SK-N-SH (cell line): ENCODE measurements at regions not wholly inside any gene's neighbourhood (a gene's known extent, or its start where the extent isn't known, plus 50 kb on each side); places are given as distances from the start of the nearest gene placed in this dataset.

Experiments
- CTCF ChIA-PET: fragments of 300-600, 350-600 bp; formaldehyde crosslinking; extraction: SDS; loops from one replicate; lab custom pipeline; 2021; lab: Yijun Ruan, JAX
- POLR2A ChIA-PET: fragments of 350-600 bp; sonication (Branson Sonifier 250); formaldehyde crosslinking; extraction: SDS; loops from one replicate; lab custom pipeline; 2020; ENCODE audit warnings: antibody characterized with exemption, inconsistent platforms; lab: Yijun Ruan, JAX
- DNase-seq: peaks from one replicate; pipeline ENCODE4 v3.0.0; 2012
- H2AFZ ChIP-seq: fragments of 200-600 bp; sonication (generic); 2 replicates; pipeline ENCODE4 v1.8.1; 2016; ENCODE audit warnings: antibody characterized with exemption, mild to moderate bottlenecking, low read depth
- H3F3A ChIP-seq: fragments of 200-600 bp; sonication (generic); replicated peaks from 2 replicates; pipeline ENCODE3; 2016; ENCODE audit warnings: antibody characterized with exemption, mild to moderate bottlenecking; ENCODE audit not compliant: insufficient read depth
- H3K27ac ChIP-seq, 2 experiments: fragments of 200-500 bp in 1 of 2; fragments of 200-600 bp in 1 of 2; sonication (Bioruptor generic) in 1 of 2; sonication (generic), shearing (Covaris generic) in 1 of 2; 2 replicates each; pipeline versions ENCODE4 v1.5.1 to v1.6.1; 2014 to 2016; ENCODE audit warnings: low read depth in 2 of 2, inconsistent platforms in 1 of 2, low read length in 1 of 2, mild to moderate bottlenecking in 1 of 2, mixed read lengths in 1 of 2
- H3K27me3 ChIP-seq: fragments of 200-600 bp; sonication (generic), shearing (Covaris generic); 2 replicates; pipeline ENCODE4 v1.6.1; 2016; ENCODE audit warnings: mixed run types; ENCODE audit not compliant: insufficient read depth
- H3K36me3 ChIP-seq, 2 experiments: fragments of 200-500 bp in 1 of 2; fragments of 200-600 bp in 1 of 2; sonication (Bioruptor generic) in 1 of 2; sonication (generic) in 1 of 2; replicated peaks in 1 of 2; 2 replicates each; pipeline versions ENCODE3 to v1.5.1; 2014 to 2016; ENCODE audit warnings: low read length in 1 of 2, mild to moderate bottlenecking in 1 of 2; ENCODE audit not compliant: insufficient read depth in 2 of 2, control insufficient read depth in 1 of 2
- H3K4me1 ChIP-seq, 2 experiments: fragments of 200-500 bp in 1 of 2; fragments of 200-600 bp in 1 of 2; sonication (Bioruptor generic) in 1 of 2; sonication (generic), shearing (Covaris generic) in 1 of 2; 2 replicates each; pipeline versions ENCODE4 v1.5.1 to v1.6.1; 2014 to 2016; ENCODE audit warnings: low read depth in 1 of 2, low read length in 1 of 2, mixed run types in 1 of 2; ENCODE audit not compliant: insufficient read depth in 2 of 2, control insufficient read depth in 1 of 2
- H3K4me2 ChIP-seq: fragments of 200-600 bp; sonication (generic), shearing (Covaris generic); 2 replicates; pipeline ENCODE4 v1.6.1; 2017; ENCODE audit warnings: mixed run types
- H3K4me3 ChIP-seq, 2 experiments: fragments of 200-500 bp in 1 of 2; fragments of 200-600 bp in 1 of 2; sonication (Bioruptor generic) in 1 of 2; sonication (generic), shearing (Covaris generic) in 1 of 2; 2 replicates each; pipeline versions ENCODE4 v1.5.1 to v1.8.1; 2014 to 2016; ENCODE audit warnings: low read depth in 2 of 2, inconsistent platforms in 1 of 2, low read length in 1 of 2, mild to moderate bottlenecking in 1 of 2, mixed read lengths in 1 of 2, moderate library complexity in 1 of 2
- H3K79me2 ChIP-seq: fragments of 200-600 bp; sonication (generic); 2 replicates; pipeline ENCODE4 v1.8.1; 2017; ENCODE audit warnings: mild to moderate bottlenecking; ENCODE audit not compliant: insufficient read depth
- H3K9ac ChIP-seq: fragments of 200-600 bp; sonication (generic); 2 replicates; pipeline ENCODE4 v1.6.1; 2017; ENCODE audit warnings: mixed run types
- H3K9me2 ChIP-seq: fragments of 200-600 bp; sonication (generic); 2 replicates; pipeline ENCODE4 v1.6.1; 2017; ENCODE audit warnings: mixed run types
- H3K9me3 ChIP-seq: fragments of 200-600 bp; sonication (generic); 2 replicates; pipeline ENCODE4 v1.6.1; 2017; ENCODE audit warnings: mixed run types, mild to moderate bottlenecking, moderate library complexity
- H4K20me1 ChIP-seq: fragments of 200-600 bp; sonication (generic); 2 replicates; pipeline ENCODE4 v1.6.1; 2017; ENCODE audit warnings: mild to moderate bottlenecking, mixed run types; ENCODE audit not compliant: insufficient read depth
- FOXJ3 ChIP-seq: sonication (generic); formaldehyde crosslinking; IDR thresholded peaks from 2 replicates; pipeline ENCODE4 v1.5.1; 2020; ENCODE audit warnings: mild to moderate bottlenecking, missing genetic modification reagents
- GABPA ChIP-seq: IDR thresholded peaks from 2 replicates; pipeline ENCODE4 v1.4.0; 2012; ENCODE audit warnings: low read depth, mild to moderate bottlenecking
- GATA2 ChIP-seq: sonication (generic); formaldehyde crosslinking; IDR thresholded peaks from 2 replicates; pipeline ENCODE4 v1.5.0; 2020; ENCODE audit warnings: mild to moderate bottlenecking, missing genetic modification reagents
- NRF1 ChIP-seq: IDR thresholded peaks from 2 replicates; pipeline ENCODE4 v1.6.1; 2012; ENCODE audit warnings: low read depth, mild to moderate bottlenecking, low read length
- YY1 ChIP-seq: IDR thresholded peaks from 2 replicates; pipeline ENCODE4 v1.4.0; 2012; ENCODE audit warnings: low read depth, mild to moderate bottlenecking
- WGBS: methylation state at CpG from one replicate; pipeline ENCODE4 v1.1.6; 2017; ENCODE audit warnings: low lambda C conversion rate; 5-methylcytosine and 5-hydroxymethylcytosine counted together
- TF ChIP-seq, protein P1 (sequence below): IDR thresholded peaks from 2 replicates; pipeline ENCODE4 v1.6.1; 2012; ENCODE audit warnings: mild to moderate bottlenecking, low read depth, low read length, moderate library complexity
- TF ChIP-seq, protein P2 (sequence below): IDR thresholded peaks from 2 replicates; pipeline ENCODE4 v1.4.0; 2012; ENCODE audit warnings: low read depth, borderline replicate concordance
- TF ChIP-seq, protein P3 (sequence below): IDR thresholded peaks from 2 replicates; pipeline ENCODE4; 2012
- TF ChIP-seq, protein P4 (sequence below): fragments of 150-350 bp; IDR thresholded peaks from 2 replicates; pipeline ENCODE4 v1.6.1; 2017; ENCODE audit warnings: antibody characterized with exemption, low read length, low read depth, borderline replicate concordance
- TF ChIP-seq, protein P5 (sequence below): fragments of 200-600 bp; sonication (generic); IDR thresholded peaks from 2 replicates; pipeline ENCODE4 v1.6.1; 2017; ENCODE audit warnings: antibody characterized with exemption, mild to moderate bottlenecking, moderate library complexity
- TF ChIP-seq, protein P6 (sequence below): IDR thresholded peaks from 2 replicates; pipeline ENCODE4 v1.4.0; 2012; ENCODE audit warnings: low read depth, borderline replicate concordance

DNA sequence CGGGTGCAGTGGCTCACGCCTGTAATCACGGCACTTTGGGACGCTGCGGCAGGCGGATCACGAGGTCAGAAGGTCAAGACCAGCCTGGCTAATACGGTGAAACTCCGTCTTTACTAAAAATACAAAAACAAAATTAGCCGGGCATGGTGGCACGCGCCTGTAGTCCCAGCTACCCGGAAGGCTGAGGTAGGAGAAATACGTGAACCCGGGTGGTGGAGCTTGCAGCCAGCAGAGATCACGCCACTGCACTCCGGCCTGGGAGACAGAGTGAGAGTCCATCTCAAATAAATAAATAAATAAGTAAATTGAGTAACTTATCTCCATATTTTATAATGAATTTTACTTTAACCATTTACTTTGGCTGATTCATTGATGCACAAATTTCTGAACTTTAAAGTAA lies 1913.3 kb downstream of the PCDH7 start (continued):
- TF ChIP-seq, protein P1, sequence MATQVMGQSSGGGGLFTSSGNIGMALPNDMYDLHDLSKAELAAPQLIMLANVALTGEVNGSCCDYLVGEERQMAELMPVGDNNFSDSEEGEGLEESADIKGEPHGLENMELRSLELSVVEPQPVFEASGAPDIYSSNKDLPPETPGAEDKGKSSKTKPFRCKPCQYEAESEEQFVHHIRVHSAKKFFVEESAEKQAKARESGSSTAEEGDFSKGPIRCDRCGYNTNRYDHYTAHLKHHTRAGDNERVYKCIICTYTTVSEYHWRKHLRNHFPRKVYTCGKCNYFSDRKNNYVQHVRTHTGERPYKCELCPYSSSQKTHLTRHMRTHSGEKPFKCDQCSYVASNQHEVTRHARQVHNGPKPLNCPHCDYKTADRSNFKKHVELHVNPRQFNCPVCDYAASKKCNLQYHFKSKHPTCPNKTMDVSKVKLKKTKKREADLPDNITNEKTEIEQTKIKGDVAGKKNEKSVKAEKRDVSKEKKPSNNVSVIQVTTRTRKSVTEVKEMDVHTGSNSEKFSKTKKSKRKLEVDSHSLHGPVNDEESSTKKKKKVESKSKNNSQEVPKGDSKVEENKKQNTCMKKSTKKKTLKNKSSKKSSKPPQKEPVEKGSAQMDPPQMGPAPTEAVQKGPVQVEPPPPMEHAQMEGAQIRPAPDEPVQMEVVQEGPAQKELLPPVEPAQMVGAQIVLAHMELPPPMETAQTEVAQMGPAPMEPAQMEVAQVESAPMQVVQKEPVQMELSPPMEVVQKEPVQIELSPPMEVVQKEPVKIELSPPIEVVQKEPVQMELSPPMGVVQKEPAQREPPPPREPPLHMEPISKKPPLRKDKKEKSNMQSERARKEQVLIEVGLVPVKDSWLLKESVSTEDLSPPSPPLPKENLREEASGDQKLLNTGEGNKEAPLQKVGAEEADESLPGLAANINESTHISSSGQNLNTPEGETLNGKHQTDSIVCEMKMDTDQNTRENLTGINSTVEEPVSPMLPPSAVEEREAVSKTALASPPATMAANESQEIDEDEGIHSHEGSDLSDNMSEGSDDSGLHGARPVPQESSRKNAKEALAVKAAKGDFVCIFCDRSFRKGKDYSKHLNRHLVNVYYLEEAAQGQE, result no peak
- TF ChIP-seq FOXJ3 (CRISPR knock-in tag), result no peak
- TF ChIP-seq, protein P2, sequence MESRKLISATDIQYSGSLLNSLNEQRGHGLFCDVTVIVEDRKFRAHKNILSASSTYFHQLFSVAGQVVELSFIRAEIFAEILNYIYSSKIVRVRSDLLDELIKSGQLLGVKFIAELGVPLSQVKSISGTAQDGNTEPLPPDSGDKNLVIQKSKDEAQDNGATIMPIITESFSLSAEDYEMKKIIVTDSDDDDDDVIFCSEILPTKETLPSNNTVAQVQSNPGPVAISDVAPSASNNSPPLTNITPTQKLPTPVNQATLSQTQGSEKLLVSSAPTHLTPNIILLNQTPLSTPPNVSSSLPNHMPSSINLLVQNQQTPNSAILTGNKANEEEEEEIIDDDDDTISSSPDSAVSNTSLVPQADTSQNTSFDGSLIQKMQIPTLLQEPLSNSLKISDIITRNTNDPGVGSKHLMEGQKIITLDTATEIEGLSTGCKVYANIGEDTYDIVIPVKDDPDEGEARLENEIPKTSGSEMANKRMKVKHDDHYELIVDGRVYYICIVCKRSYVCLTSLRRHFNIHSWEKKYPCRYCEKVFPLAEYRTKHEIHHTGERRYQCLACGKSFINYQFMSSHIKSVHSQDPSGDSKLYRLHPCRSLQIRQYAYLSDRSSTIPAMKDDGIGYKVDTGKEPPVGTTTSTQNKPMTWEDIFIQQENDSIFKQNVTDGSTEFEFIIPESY, result no peak
- TF ChIP-seq, all 33 proteins: peak for 0

DNA sequence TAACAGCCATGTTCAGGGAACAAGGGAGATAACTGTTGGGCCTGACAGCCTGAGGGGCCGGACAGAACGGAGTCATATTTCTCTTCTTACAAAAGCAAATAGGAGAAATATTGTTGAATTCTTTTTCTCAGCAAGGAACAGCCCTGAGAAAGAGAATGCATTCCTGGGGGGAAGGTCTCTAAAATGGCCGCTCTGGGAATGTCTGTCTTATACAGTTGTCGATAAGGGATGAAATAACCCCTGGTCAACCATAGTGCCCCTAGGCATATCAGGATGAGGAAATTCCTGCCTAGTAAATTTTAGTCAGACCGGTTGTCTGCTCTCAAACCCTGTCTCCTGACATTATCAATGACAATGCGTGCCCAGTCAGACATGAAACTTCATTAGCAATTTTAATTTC lies 1925.5 kb downstream of the PCDH7 start:
- H3K4me3 ChIP-seq, result no peak overlapping the region
- H3K36me3 ChIP-seq, result no peaks in the 10 kb centered on the region
- CTCF ChIA-PET, result no interaction called here
- 26% methylated on average over 6 of the region's 6 CpGs for WGBS
- POLR2A ChIA-PET, result no interaction called here
- H3K4me1 ChIP-seq, result no peaks in the 10 kb centered on the region
- no peaks in the 10 kb centered on the region for H3F3A ChIP-seq
- H2AFZ ChIP-seq, result no peak overlapping the region
- H3K27me3 ChIP-seq, result no peaks in the 10 kb centered on the region
- no peak overlapping the region for H3K27ac ChIP-seq
- no peak overlapping the region for H3K9ac ChIP-seq
- no peaks in the 10 kb centered on the region for H4K20me1 ChIP-seq
- no peak for TF ChIP-seq FOXJ3 (CRISPR knock-in tag)
- 0 out of 2 replicates have a peak, but pooled peaks cover 4% of the 10 kb centered on the region for H3K9me3 ChIP-seq
- DNase-seq, result no peak
- H3K9me2 ChIP-seq, result no peaks in the 10 kb centered on the region
- no peaks in the 10 kb centered on the region for H3K79me2 ChIP-seq
- H3K4me2 ChIP-seq, result no peak overlapping the region

DNA sequence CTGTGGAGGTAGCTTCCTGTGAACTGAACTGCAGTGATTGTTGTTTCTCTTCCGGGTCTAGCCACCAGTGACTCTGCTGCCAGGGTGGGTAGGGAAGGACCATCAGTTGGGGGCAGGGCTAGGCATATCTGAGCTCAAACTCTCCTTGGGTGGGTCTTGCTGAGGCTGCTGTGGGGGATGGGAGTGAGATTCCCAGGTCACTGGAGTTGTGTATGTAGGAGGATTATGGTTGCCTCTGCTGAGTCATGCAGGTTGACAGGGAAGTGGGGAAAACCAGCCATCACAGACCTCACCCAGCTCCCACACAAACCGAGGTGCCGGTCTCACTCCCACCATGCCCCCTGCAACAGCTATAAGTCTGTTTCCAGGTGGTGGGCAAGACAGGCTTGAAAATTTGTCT lies 1937.8 kb downstream of the PCDH7 start:
- Histone ChIP-seq H3K36me3 (no peaks in the 10 kb centered on the region), H3K4me3 (no peak overlapping the region), H3K4me2 (no peak overlapping the region), H3K4me1 (no peaks in the 10 kb centered on the region), H3K79me2 (no peaks in the 10 kb centered on the region), H4K20me1 (no peaks in the 10 kb centered on the region), H3K27me3 (no peaks in the 10 kb centered on the region), H3K9ac (no peak overlapping the region), H3K9me2 (no peaks in the 10 kb centered on the region), H3F3A (no peaks in the 10 kb centered on the region), H3K27ac (no peak overlapping the region), H2AFZ (no peak overlapping the region), H3K9me3 (no peaks in the 10 kb centered on the region)
- 19% methylated on average over 3 of the region's 3 CpGs for WGBS
- ChIA-PET POLR2A (no interaction called here), CTCF (interaction anchor here (0.6 kb wide), 1 partner anchor 124 kb away, joined by 4 read pairs; no protein-coding TSS in a partner anchor)
- no peak for DNase-seq
- TF ChIP-seq, protein P3, sequence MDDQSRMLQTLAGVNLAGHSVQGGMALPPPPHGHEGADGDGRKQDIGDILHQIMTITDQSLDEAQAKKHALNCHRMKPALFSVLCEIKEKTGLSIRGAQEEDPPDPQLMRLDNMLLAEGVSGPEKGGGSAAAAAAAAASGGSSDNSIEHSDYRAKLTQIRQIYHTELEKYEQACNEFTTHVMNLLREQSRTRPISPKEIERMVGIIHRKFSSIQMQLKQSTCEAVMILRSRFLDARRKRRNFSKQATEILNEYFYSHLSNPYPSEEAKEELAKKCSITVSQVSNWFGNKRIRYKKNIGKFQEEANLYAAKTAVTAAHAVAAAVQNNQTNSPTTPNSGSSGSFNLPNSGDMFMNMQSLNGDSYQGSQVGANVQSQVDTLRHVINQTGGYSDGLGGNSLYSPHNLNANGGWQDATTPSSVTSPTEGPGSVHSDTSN, result no peak
- TF ChIP-seq, protein P2, result no peak
- TF ChIP-seq, protein P4, sequence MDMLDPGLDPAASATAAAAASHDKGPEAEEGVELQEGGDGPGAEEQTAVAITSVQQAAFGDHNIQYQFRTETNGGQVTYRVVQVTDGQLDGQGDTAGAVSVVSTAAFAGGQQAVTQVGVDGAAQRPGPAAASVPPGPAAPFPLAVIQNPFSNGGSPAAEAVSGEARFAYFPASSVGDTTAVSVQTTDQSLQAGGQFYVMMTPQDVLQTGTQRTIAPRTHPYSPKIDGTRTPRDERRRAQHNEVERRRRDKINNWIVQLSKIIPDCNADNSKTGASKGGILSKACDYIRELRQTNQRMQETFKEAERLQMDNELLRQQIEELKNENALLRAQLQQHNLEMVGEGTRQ, result no peak
- TF ChIP-seq, protein P5, sequence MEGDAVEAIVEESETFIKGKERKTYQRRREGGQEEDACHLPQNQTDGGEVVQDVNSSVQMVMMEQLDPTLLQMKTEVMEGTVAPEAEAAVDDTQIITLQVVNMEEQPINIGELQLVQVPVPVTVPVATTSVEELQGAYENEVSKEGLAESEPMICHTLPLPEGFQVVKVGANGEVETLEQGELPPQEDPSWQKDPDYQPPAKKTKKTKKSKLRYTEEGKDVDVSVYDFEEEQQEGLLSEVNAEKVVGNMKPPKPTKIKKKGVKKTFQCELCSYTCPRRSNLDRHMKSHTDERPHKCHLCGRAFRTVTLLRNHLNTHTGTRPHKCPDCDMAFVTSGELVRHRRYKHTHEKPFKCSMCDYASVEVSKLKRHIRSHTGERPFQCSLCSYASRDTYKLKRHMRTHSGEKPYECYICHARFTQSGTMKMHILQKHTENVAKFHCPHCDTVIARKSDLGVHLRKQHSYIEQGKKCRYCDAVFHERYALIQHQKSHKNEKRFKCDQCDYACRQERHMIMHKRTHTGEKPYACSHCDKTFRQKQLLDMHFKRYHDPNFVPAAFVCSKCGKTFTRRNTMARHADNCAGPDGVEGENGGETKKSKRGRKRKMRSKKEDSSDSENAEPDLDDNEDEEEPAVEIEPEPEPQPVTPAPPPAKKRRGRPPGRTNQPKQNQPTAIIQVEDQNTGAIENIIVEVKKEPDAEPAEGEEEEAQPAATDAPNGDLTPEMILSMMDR, result no peak
- TF ChIP-seq GATA2 (no peak), YY1 (no peak), NRF1 (no peak), GABPA (no peak)
- TF ChIP-seq, protein P6, sequence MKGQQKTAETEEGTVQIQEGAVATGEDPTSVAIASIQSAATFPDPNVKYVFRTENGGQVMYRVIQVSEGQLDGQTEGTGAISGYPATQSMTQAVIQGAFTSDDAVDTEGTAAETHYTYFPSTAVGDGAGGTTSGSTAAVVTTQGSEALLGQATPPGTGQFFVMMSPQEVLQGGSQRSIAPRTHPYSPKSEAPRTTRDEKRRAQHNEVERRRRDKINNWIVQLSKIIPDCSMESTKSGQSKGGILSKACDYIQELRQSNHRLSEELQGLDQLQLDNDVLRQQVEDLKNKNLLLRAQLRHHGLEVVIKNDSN, result no peak
